ENCODE measurements at regions not wholly inside any gene's neighbourhood (a gene's known extent, or its start where the extent isn't known, plus 50 kb on each side); places are given as distances from the start of the nearest gene placed in this dataset.

DNA sequence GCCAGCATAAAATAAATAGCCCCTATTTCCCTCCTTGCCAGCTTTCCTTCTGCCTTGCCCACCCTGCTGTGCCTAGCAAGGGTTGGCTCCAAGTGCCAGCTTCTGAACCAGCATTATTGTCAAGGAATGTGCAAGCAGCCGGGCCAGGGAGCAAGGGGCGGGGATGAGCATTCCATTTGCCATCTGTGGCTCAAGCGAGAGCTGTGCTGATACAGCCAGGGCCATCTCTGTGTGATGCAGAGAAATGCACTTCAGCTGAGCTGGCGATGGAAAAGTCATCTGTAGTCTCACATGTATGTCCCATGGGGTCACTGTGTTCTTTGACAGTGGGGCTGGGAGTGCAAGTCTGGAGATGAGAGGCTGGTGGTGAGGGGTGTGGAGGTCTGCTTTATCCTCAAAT is 137.3 kb downstream of the SUDS3 start:
- H3K4me3 ChIP-seq (ENCODE audit: insufficient read depth, low read length), result no peak overlapping the region
- H3K9me3 ChIP-seq (ENCODE audit: low read depth, low read length), result no peaks in the 10 kb centered on the region
- no peaks in the 10 kb centered on the region for H4K20me1 ChIP-seq (ENCODE audit: insufficient read depth, low read length)
- DNase-seq (ENCODE audit: insufficient read length, low spot score, missing footprints), result no peak
- TF ChIP-seq, protein P1, sequence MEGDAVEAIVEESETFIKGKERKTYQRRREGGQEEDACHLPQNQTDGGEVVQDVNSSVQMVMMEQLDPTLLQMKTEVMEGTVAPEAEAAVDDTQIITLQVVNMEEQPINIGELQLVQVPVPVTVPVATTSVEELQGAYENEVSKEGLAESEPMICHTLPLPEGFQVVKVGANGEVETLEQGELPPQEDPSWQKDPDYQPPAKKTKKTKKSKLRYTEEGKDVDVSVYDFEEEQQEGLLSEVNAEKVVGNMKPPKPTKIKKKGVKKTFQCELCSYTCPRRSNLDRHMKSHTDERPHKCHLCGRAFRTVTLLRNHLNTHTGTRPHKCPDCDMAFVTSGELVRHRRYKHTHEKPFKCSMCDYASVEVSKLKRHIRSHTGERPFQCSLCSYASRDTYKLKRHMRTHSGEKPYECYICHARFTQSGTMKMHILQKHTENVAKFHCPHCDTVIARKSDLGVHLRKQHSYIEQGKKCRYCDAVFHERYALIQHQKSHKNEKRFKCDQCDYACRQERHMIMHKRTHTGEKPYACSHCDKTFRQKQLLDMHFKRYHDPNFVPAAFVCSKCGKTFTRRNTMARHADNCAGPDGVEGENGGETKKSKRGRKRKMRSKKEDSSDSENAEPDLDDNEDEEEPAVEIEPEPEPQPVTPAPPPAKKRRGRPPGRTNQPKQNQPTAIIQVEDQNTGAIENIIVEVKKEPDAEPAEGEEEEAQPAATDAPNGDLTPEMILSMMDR (IDR thresholded peaks at IDR 0.05; ENCODE audit: extremely low read depth, low read depth, low read length), result no peak
- H3K4me1 ChIP-seq (ENCODE audit: insufficient read depth, low read length), result no peaks in the 10 kb centered on the region
- no peaks in the 10 kb centered on the region for H3K27me3 ChIP-seq (ENCODE audit: insufficient read depth, low read length)
- H2AFZ ChIP-seq (ENCODE audit: low read length), result no peak overlapping the region
- no peak overlapping the region for H3K27ac ChIP-seq (ENCODE audit: low read depth, low read length)
- H3K36me3 ChIP-seq (ENCODE audit: insufficient read depth, low read length), result no peaks in the 10 kb centered on the region
- no peaks in the 10 kb centered on the region for H3K79me2 ChIP-seq (ENCODE audit: insufficient read depth, low read length)
- no peak overlapping the region for H3K4me2 ChIP-seq (ENCODE audit: insufficient read depth, low read length)

GRCh38 chr12:118514297-118514696 is 137.9 kb downstream of the SUDS3 start:
- DNase-seq (ENCODE audit: insufficient read length, low spot score, missing footprints), result no peak
- H4K20me1 ChIP-seq (ENCODE audit: insufficient read depth, low read length), result no peaks in the 10 kb centered on the region
- no peak overlapping the region for H2AFZ ChIP-seq (ENCODE audit: low read length)
- TF ChIP-seq, protein P1 (IDR thresholded peaks at IDR 0.05; ENCODE audit: extremely low read depth, low read depth, low read length), result no peak
- no peak overlapping the region for H3K4me3 ChIP-seq (ENCODE audit: insufficient read depth, low read length)
- peaks cover 2% of the 10 kb centered on the region for H3K9me3 ChIP-seq (ENCODE audit: low read depth, low read length)
- H3K27me3 ChIP-seq (ENCODE audit: insufficient read depth, low read length), result no peaks in the 10 kb centered on the region
- no peaks in the 10 kb centered on the region for H3K36me3 ChIP-seq (ENCODE audit: insufficient read depth, low read length)
- H3K27ac ChIP-seq (ENCODE audit: low read depth, low read length), result no peak overlapping the region
- H3K79me2 ChIP-seq (ENCODE audit: insufficient read depth, low read length), result no peaks in the 10 kb centered on the region
- no peak overlapping the region for H3K4me2 ChIP-seq (ENCODE audit: insufficient read depth, low read length)
- no peaks in the 10 kb centered on the region for H3K4me1 ChIP-seq (ENCODE audit: insufficient read depth, low read length)

GRCh38 chr12:118520214-118521035 is 144.1 kb downstream of the SUDS3 start:
- Histone ChIP-seq H3K4me3 (ENCODE audit: insufficient read depth, low read length) (no peak overlapping the region), H3K27ac (ENCODE audit: low read depth, low read length) (no peak overlapping the region), H3K27me3 (ENCODE audit: insufficient read depth, low read length) (no peaks in the 10 kb centered on the region), H3K4me1 (ENCODE audit: insufficient read depth, low read length) (no peaks in the 10 kb centered on the region), H3K4me2 (ENCODE audit: insufficient read depth, low read length) (no peak overlapping the region), H3K79me2 (ENCODE audit: insufficient read depth, low read length) (no peaks in the 10 kb centered on the region), H3K9me3 (ENCODE audit: low read depth, low read length) (peaks cover 4% of the 10 kb centered on the region), H3K36me3 (ENCODE audit: insufficient read depth, low read length) (no peaks in the 10 kb centered on the region), H4K20me1 (ENCODE audit: insufficient read depth, low read length) (no peaks in the 10 kb centered on the region), H2AFZ (ENCODE audit: low read length) (no peak overlapping the region)
- TF ChIP-seq, protein P1 (IDR thresholded peaks at IDR 0.05; ENCODE audit: extremely low read depth, low read depth, low read length), result no peak
- peak; percentile 1 for DNase-seq (ENCODE audit: insufficient read length, low spot score, missing footprints)

DNA sequence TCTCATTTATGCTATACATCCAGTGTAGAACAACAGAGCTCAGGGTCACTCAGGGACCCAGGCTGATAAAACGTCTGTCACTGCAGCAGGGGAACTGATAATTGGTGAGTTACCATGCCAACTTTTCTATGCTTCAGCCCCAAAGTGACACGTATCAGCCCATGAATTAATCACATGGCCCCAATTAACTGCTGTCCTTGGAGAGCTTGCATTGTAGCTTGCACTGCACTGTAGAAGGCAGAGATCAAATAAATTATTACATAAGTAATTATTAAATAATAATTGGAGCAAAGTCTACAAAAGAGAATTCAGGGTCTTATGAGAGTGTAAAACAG is 144.6 kb downstream of the SUDS3 start:
- H3K4me1 ChIP-seq (ENCODE audit: insufficient read depth, low read length), result no peaks in the 10 kb centered on the region
- H3K36me3 ChIP-seq (ENCODE audit: insufficient read depth, low read length), result no peaks in the 10 kb centered on the region
- no peak overlapping the region for H2AFZ ChIP-seq (ENCODE audit: low read length)
- no peaks in the 10 kb centered on the region for H3K79me2 ChIP-seq (ENCODE audit: insufficient read depth, low read length)
- H3K27me3 ChIP-seq (ENCODE audit: insufficient read depth, low read length), result no peaks in the 10 kb centered on the region
- no peak overlapping the region for H3K4me2 ChIP-seq (ENCODE audit: insufficient read depth, low read length)
- no peak overlapping the region for H3K4me3 ChIP-seq (ENCODE audit: insufficient read depth, low read length)
- no peaks in the 10 kb centered on the region for H4K20me1 ChIP-seq (ENCODE audit: insufficient read depth, low read length)
- no peak overlapping the region for H3K27ac ChIP-seq (ENCODE audit: low read depth, low read length)
- H3K9me3 ChIP-seq (ENCODE audit: low read depth, low read length), result peaks cover 4% of the 10 kb centered on the region
- DNase-seq (ENCODE audit: insufficient read length, low spot score, missing footprints), result peak; percentile 37
- TF ChIP-seq, protein P1 (IDR thresholded peaks at IDR 0.05; ENCODE audit: extremely low read depth, low read depth, low read length), result no peak
